ENCODE measurements at regions not wholly inside any gene's neighbourhood (a gene's known extent, or its start where the extent isn't known, plus 50 kb on each side); places are given as distances from the start of the nearest gene placed in this dataset.

DNA sequence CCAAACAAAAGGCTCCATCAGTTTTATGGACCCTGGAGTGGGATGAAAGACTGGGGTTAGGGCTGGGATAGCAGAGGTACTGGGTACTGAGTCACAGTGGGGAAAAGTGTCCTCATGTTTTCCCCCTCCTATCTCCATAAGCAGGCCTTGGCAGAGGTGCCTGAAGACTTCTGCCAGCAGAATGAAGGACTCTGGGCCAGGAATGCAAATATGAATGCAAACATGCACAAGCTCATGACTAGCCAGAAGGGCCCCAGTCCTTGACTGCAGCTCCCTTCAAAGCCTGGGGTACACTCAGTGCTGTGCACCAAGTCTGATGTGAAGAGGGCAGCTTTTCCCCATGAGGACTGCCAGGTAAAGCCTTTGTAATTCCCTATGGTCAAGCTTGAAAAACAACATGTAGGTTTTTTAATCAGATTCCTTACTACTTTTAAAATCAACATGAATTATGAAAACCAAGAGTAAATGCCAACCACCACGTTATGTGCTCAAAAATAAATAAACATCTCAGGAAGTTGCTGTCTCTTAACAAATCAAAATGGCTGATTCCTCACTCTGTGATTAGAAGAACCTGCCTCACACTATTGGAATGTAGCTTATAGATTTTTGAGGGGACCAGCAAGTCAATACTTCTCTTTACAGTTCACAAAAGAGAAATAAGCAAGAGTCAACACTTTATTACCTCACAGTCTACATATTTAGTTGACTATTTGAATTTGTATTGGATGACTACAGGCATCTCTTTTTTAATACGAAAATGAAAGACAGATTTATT is 1512.0 kb downstream of the ARAP2 start:
- intact Hi-C loops (cut with micrococcal nuclease) = no loop called here
- no peak overlapping the region for H3K27ac Mint-ChIP-seq
- TF ChIP-seq, protein P1, sequence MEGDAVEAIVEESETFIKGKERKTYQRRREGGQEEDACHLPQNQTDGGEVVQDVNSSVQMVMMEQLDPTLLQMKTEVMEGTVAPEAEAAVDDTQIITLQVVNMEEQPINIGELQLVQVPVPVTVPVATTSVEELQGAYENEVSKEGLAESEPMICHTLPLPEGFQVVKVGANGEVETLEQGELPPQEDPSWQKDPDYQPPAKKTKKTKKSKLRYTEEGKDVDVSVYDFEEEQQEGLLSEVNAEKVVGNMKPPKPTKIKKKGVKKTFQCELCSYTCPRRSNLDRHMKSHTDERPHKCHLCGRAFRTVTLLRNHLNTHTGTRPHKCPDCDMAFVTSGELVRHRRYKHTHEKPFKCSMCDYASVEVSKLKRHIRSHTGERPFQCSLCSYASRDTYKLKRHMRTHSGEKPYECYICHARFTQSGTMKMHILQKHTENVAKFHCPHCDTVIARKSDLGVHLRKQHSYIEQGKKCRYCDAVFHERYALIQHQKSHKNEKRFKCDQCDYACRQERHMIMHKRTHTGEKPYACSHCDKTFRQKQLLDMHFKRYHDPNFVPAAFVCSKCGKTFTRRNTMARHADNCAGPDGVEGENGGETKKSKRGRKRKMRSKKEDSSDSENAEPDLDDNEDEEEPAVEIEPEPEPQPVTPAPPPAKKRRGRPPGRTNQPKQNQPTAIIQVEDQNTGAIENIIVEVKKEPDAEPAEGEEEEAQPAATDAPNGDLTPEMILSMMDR (IDR thresholded peaks at IDR 0.05) = no peak
- no peaks in the 10 kb centered on the region for H3K4me1 Mint-ChIP-seq
- H3K4me3 Mint-ChIP-seq = no peak overlapping the region
- ChIA-PET POLR2A (no interaction called here), CTCF (no interaction called here)
- DNase-seq = no peak
- H3K27me3 Mint-ChIP-seq = no peaks in the 10 kb centered on the region
- no peak for ATAC-seq (ENCODE audit: low read depth)
- no peaks in the 10 kb centered on the region for H3K36me3 Mint-ChIP-seq (ENCODE audit: low read depth)
- peaks cover 6% of the 10 kb centered on the region for H3K9me3 Mint-ChIP-seq

DNA sequence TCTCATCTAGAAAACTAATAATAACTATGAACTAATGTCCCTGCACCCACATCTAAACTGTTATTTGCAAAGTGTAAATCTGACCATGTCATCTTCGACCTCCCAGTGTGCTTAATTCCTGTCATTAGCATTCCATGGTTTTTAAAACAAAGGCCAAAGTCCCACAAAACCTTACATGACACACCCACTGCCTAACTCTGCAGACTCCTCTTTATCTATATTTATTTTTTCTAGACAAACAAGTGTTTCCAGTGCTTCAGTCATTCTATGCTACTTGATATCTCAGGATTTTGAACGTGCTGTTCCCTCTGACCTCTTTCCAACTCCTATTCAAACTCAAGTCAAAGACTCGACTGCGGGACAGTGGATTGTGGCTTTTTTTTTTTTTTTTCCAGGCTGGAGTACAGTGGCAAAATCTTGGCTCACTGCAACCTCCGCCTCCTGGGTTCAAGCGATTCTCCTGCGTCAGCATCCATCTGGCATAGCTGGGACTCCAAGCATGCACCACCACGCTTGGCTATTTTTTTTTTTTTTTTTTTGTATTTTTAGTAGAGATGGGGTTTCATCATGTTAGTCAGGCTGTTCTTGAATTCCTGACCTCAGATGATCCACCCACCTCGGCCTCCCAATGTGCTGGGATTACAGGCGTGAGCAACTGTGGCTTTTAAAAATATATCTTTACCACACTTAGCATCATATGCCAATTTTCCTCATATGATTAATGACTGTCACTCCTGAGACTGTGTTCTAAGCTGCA is 1511.0 kb downstream of the ARAP2 start:
- no peaks in the 10 kb centered on the region for H3K27me3 Mint-ChIP-seq
- H3K36me3 Mint-ChIP-seq (ENCODE audit: low read depth) = no peaks in the 10 kb centered on the region
- POLR2A ChIA-PET = no interaction called here
- H3K9me3 Mint-ChIP-seq = peaks cover 6% of the 10 kb centered on the region
- DNase-seq = no peak
- ATAC-seq (ENCODE audit: low read depth) = no peak
- H3K27ac Mint-ChIP-seq = no peak overlapping the region
- TF ChIP-seq, protein P1 (IDR thresholded peaks at IDR 0.05) = no peak
- intact Hi-C loops (cut with micrococcal nuclease) = no loop called here
- no peaks in the 10 kb centered on the region for H3K4me1 Mint-ChIP-seq
- CTCF ChIA-PET = no interaction called here
- H3K4me3 Mint-ChIP-seq = no peak overlapping the region

DNA sequence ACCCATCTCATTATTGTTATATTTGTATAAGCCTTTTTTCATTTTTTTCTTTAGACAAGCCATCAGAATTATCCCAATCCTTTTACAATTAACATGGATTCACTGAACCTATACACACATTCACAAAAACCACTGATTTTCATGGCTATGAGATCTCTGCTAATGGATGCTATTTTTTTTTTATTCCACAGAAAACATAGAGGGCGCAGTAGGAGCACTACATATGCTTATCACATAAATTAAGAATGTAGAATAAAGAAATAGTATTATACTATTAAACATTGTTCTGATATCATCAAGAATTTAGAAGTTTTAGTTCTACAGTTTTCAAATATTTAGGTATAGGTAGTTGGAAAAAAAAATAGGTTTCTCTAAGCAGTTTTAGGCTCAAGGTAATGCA is 1477.4 kb downstream of the ARAP2 start:
- Mint-ChIP-seq H3K4me1 (no peaks in the 10 kb centered on the region), H3K9me3 (peaks cover 8% of the 10 kb centered on the region), H3K36me3 (ENCODE audit: low read depth) (no peaks in the 10 kb centered on the region), H3K4me3 (no peak overlapping the region), H3K27me3 (no peaks in the 10 kb centered on the region), H3K27ac (no peak overlapping the region)
- DNase-seq = no peak
- TF ChIP-seq, protein P1 (IDR thresholded peaks at IDR 0.05) = no peak
- ChIA-PET POLR2A (no interaction called here), CTCF (no interaction called here)
- ATAC-seq (ENCODE audit: low read depth) = no peak
- intact Hi-C loops (cut with micrococcal nuclease) = no loop called here

DNA sequence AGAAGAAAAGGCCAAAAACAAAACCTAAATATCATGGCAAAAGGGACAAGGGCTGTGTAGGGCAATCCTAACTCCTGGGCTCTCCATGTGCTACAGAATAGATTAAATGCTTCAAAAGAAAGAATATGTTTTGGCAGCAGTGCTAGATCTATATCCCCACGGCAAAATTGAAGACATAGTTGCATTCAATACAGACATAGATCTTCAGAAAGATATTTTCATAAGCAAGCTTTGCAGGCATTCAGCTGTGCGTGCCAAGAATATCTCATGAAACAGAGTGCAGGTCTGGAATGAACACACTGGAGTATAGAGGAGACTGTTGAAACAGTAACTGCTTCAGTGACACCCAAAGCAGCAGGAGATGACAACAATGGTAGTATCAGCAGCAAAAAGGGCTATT is 1476.9 kb downstream of the ARAP2 start:
- Mint-ChIP-seq H3K4me1 (no peaks in the 10 kb centered on the region), H3K27ac (no peak overlapping the region), H3K27me3 (no peaks in the 10 kb centered on the region), H3K4me3 (no peak overlapping the region), H3K36me3 (ENCODE audit: low read depth) (no peaks in the 10 kb centered on the region), H3K9me3 (peaks cover 8% of the 10 kb centered on the region)
- TF ChIP-seq, protein P1 (IDR thresholded peaks at IDR 0.05) = no peak
- ChIA-PET CTCF (no interaction called here), POLR2A (no interaction called here)
- ATAC-seq (ENCODE audit: low read depth) = no peak
- intact Hi-C loops (cut with micrococcal nuclease) = no loop called here
- no peak for DNase-seq

DNA sequence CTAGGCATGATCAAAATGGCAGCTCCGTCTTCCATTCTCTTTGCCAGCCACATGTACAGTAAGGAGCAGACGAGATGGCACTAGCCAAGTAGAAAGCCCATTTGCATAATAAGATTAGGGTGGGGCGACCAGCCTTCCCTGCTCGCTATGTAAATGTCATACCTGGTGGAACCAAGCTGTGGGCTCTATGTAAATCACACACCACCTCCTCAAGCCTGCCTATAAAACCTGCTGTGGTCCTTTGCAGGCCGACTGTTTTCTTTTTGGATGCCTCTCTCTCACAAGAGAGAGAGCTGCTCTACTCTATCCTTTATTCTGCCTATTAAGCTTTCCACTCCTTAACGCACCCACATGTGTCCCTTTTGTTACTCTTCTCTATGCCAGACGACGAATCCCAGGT is 1472.7 kb downstream of the ARAP2 start:
- intact Hi-C loops (cut with micrococcal nuclease) = no loop called here
- TF ChIP-seq, protein P1 (IDR thresholded peaks at IDR 0.05) = no peak
- ChIA-PET POLR2A (no interaction called here), CTCF (no interaction called here)
- Mint-ChIP-seq H3K4me1 (no peaks in the 10 kb centered on the region), H3K36me3 (ENCODE audit: low read depth) (no peaks in the 10 kb centered on the region), H3K27me3 (no peaks in the 10 kb centered on the region), H3K4me3 (no peak overlapping the region), H3K27ac (no peak overlapping the region), H3K9me3 (peaks cover 3% of the 10 kb centered on the region)
- DNase-seq (no peak), ATAC-seq (ENCODE audit: low read depth) (no peak)

Measured in activated B cell treated with CpG ODN at 0.5 μM for 24 hours (primary cell).